ENCODE measurements at regions not wholly inside any gene's neighbourhood (a gene's known extent, or its start where the extent isn't known, plus 50 kb on each side); places are given as distances from the start of the nearest gene placed in this dataset.

DNA sequence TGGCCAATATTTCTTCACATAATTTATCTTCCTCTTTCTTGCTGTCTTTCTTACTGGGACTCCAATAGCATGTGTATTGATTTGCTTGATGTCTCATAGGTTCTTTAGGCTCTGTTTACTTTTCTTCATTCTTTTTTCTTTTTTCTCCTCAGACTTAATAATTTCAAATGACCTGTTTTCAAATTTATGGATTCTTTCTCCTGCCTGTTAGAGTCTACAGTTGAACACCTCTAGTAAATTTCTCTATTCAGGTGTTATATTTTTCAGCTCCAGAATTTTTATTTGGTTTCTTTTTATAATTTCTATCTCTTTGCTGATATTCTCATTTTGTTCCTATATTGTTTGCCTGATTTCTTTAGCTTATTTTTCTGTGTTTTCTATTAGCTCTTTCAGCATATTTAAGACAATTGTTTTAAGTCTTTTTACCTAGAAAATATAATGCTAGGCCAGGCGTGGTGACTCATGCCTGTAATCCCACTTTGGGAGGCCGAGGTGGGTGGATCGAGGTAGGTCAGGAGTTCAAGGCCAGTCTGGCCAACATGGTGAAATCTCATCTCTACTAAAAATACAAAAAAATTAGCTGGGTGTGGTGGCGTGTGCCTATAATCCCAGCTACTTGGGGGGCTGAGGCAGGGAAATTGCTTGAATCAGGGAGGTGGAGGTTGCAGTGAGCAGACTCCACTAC is 61.9 kb upstream of the TNS3 start:
- H3K9me3 Mint-ChIP-seq (ENCODE audit: low read depth) = peaks cover 7% of the 10 kb centered on the region
- H3K36me3 Mint-ChIP-seq = peaks cover 5% of the 10 kb centered on the region
- H3K4me3 Mint-ChIP-seq = no peak overlapping the region
- peaks cover 21% of the 10 kb centered on the region for H3K4me1 Mint-ChIP-seq (ENCODE audit: low read depth)
- H3K27me3 Mint-ChIP-seq = no peaks in the 10 kb centered on the region
- no peak overlapping the region for H3K27ac Mint-ChIP-seq

DNA sequence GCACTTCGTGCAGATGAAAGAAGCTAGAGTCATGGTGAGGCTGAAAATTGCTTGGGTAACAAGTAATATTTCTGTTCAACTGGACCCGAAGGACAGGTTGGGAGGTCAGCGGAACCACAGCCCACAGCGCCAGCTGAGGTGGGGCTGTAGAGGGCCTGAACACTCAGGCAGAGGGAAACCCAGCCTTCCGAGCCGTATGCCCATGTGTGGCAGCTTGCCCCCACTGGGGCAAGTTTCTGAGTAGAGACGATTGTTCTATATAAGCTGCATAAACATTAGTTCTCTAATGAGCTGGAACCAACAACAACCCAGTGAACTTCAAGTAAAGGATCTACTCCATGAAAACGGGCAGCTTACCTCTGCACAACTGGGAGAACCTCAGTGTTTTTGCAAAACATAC is 58.4 kb upstream of the TNS3 start:
- Mint-ChIP-seq H3K36me3 (peaks cover 5% of the 10 kb centered on the region), H3K4me1 (ENCODE audit: low read depth) (no peaks in the 10 kb centered on the region), H3K9me3 (ENCODE audit: low read depth) (peaks cover 7% of the 10 kb centered on the region), H3K27me3 (no peaks in the 10 kb centered on the region), H3K4me3 (no peak overlapping the region), H3K27ac (no peak overlapping the region)

DNA sequence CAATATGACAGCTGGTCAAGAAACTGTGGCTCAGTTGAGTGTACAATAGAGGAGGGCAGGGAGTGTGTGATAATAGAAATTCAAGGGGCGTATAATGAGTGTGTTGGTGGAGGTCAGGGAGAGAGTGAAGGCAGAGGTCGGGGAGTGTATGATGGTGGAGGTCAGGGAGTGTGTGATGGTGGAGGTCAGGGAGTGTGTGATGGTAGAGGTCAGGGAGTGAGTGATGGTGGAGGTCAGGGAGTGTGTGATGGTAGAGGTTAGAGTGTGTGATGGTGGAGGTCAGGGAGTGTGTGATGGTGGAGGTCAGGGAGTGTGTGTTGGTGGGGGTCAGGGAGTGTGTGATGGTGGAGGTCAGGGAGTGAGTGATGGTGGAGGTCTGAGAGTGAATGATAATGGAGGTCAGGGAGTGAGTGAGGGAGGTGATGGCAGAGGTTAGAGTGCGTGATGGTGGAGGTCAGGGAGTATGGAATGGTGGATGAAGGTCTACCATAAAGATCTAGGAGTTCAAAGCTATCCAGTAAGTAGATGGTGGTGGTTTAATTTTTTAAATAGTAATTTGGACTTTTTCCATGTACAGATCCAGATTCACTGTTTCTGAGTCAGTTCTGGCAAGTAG is 57.7 kb upstream of the TNS3 start:
- Mint-ChIP-seq H3K4me3 (no peak overlapping the region), H3K9me3 (ENCODE audit: low read depth) (peaks cover 7% of the 10 kb centered on the region), H3K27ac (no peak overlapping the region), H3K27me3 (no peaks in the 10 kb centered on the region), H3K4me1 (ENCODE audit: low read depth) (no peaks in the 10 kb centered on the region), H3K36me3 (no peaks in the 10 kb centered on the region)

DNA sequence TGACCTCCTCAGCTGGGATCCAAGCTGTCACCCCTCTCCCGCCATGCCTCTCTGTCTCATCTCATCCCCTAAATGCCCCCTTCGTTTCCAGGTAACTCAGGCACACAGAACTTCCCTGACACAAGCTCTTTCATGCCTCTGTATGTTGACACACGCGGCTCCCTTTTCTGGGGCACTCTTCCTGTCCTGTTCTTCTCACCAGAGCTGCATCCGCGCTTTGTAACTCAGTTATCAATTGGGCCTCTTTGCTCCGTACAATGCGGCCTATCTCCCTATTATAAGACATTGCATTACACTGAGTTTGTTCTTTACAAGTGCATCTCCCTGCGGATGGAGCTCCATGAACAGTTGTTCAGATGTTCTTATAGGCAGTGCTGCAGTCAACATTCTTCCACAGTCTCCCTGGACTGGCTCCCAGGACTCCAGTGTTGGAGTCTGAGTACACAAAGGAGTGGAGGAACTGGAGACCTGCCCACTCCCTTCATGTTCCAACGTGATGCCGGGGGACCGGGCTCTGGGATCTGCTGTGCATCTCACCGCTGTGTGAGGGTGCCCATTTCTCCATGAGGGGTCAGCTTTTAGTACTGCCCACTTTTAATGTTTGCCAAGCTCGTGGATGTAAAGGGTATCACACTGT is 56.9 kb upstream of the TNS3 start:
- Mint-ChIP-seq H3K4me1 (ENCODE audit: low read depth) (no peaks in the 10 kb centered on the region), H3K36me3 (no peaks in the 10 kb centered on the region), H3K27ac (no peak overlapping the region), H3K9me3 (ENCODE audit: low read depth) (peaks cover 6% of the 10 kb centered on the region), H3K4me3 (no peak overlapping the region), H3K27me3 (no peaks in the 10 kb centered on the region)

DNA sequence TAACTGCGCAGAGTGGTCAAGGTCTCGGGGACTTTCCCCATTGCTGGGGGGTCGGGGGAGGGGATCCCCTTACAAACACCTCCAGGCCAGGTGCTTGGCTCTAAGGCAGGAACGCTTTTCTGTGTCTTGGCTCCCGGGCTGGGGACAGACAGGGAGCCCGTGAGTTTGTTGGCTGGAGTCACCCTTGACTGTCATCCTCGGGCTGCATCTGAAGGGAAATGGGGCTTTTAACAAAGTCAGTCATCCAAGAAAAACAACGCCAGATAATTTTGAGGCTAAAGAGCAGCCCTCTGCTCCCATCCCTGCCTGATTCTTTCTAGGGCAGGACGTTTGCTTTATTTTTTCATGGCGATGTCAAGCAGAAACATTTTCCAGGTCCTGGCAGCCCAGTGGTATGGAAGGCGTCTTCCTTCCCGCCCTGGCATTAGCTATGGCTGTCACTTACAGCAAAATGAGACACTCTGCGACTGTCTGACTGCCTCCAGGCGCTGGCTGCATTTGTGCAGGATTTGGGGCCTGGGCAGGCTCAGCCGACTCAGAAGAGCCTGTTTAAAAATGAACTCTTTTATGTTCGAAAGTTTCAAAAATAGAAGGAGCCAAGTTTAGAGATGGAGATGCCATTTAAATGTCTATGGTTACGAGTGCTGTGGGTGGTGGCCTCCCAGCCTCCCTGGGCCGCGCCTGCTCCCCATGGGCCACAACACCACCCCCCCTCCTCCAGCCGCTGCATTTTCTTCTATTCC is 54.7 kb upstream of the TNS3 start:
- no peak overlapping the region for H3K4me3 Mint-ChIP-seq
- no peaks in the 10 kb centered on the region for H3K27me3 Mint-ChIP-seq
- H3K36me3 Mint-ChIP-seq = no peaks in the 10 kb centered on the region
- H3K4me1 Mint-ChIP-seq (ENCODE audit: low read depth) = no peaks in the 10 kb centered on the region
- H3K9me3 Mint-ChIP-seq (ENCODE audit: low read depth) = no peaks in the 10 kb centered on the region
- no peak overlapping the region for H3K27ac Mint-ChIP-seq

DNA sequence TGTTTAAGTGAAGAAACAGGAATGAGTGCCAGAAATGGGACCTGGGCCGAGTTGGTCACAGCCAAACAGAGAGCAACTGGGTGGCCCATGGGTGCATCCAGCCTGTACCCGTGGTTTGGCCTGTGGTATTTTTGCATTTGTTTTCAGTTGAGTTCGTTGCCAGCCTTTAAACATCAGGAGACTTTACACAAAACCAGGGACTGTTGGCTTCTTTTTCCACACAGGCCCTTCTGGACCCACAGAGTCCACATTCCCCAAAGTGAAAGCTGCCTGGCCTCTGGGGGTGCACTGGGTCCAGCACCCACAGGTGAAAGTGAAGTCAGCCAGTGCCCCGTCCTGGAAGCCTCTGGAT is 54.1 kb upstream of the TNS3 start:
- H3K4me3 Mint-ChIP-seq = no peak overlapping the region
- no peak overlapping the region for H3K27ac Mint-ChIP-seq
- H3K27me3 Mint-ChIP-seq = no peaks in the 10 kb centered on the region
- H3K9me3 Mint-ChIP-seq (ENCODE audit: low read depth) = no peaks in the 10 kb centered on the region
- H3K4me1 Mint-ChIP-seq (ENCODE audit: low read depth) = no peaks in the 10 kb centered on the region
- H3K36me3 Mint-ChIP-seq = no peaks in the 10 kb centered on the region

DNA sequence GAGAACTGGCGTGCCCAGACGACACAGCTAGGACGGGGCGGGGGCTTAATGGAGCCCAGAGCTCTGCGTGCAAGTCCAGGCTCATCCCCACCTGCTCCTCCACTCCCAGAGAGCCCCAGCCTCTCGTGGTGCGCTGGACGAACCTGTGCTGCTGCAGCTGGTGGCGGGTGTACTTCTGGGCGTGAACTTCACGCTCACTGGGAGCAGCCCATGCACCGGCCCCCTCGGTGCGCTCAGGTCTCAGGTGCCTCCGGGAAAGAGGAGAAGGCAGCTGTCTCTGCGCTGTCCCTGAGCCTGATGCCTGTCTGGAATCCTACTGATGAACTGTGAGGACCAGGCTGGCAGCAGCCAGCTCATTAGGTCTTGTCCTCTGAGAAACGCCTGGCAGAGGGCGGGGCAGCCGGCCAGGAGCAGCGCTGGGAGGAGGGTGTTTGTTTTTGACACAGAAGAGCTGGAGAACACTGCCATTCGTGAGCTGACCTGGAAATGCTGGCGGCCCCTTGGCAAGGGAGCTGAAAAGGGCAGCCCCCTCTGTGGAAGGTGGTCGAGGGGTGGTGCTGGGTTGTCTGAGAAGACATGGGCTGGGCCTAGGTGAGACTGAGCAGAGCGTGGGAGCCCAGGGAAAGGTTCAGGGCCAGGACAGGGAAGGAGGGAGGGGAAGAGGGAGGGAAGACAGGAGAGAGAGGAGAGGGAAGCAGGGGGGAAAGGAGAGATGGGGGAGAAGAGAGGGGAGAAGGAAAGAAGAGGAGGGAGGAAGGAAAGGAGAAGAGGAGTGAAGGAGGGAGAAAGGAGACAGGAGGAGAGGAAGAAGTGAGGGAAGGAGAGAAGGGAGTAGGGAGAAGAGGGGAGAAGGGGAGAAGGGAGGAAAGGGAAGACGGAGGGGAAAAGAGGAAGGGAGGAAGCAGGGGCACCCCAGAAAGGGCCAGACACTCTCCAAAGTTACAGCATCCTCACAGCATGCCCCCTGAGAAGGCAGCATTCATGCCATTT is 53.5 kb upstream of the TNS3 start:
- no peak overlapping the region for H3K27ac Mint-ChIP-seq
- H3K27me3 Mint-ChIP-seq = no peaks in the 10 kb centered on the region
- no peaks in the 10 kb centered on the region for H3K36me3 Mint-ChIP-seq
- no peaks in the 10 kb centered on the region for H3K4me1 Mint-ChIP-seq (ENCODE audit: low read depth)
- H3K9me3 Mint-ChIP-seq (ENCODE audit: low read depth) = no peaks in the 10 kb centered on the region
- no peak overlapping the region for H3K4me3 Mint-ChIP-seq

DNA sequence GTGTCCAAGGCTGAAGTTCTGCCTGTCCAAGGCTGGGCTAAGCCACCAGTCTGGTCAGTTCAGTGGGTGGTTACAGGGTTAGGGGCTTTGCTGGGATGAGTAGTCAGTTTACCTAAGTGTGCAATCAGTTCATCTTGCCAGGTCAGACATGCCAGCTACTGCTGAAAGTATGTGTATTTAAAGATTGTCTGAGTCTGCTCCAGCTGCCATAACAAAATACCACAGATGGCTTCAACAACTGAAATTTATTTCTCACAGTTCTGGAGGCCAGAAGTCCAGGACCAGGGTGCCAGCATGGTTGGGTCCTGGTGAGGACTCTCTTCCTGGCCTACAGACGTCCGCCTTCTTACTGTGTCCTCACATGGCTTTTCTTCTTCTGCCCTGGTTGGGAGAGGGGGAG is 52.4 kb upstream of the TNS3 start:
- no peaks in the 10 kb centered on the region for H3K9me3 Mint-ChIP-seq (ENCODE audit: low read depth)
- H3K27me3 Mint-ChIP-seq = no peaks in the 10 kb centered on the region
- H3K27ac Mint-ChIP-seq = no peak overlapping the region
- no peaks in the 10 kb centered on the region for H3K4me1 Mint-ChIP-seq (ENCODE audit: low read depth)
- H3K36me3 Mint-ChIP-seq = no peaks in the 10 kb centered on the region
- H3K4me3 Mint-ChIP-seq = no peak overlapping the region

DNA sequence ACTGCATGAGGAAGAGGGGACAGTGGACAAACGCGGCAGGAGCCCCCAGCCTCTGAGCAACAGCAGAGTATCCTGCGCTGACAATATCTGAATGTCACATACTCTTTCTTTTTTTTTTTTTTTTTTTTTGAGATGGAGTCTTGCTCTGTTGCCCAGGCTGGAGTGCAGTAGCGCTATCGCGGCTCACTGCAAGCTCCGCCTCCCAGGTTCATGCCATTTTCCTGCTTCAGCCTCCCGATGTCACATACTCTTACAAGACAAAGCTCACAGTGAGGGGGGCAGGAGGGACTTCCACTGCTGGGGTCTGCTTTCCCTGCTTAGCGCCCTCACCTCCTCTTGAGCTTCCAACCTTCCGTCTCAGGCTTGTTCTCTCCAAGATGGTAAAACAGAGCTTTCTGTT is 51.2 kb upstream of the TNS3 start:
- Mint-ChIP-seq H3K36me3 (no peaks in the 10 kb centered on the region), H3K27ac (no peak overlapping the region), H3K9me3 (ENCODE audit: low read depth) (no peaks in the 10 kb centered on the region), H3K4me1 (ENCODE audit: low read depth) (no peaks in the 10 kb centered on the region), H3K4me3 (no peak overlapping the region), H3K27me3 (no peaks in the 10 kb centered on the region)
